ENCODE measurements at regions not wholly inside any gene's neighbourhood (a gene's known extent, or its start where the extent isn't known, plus 50 kb on each side); places are given as distances from the start of the nearest gene placed in this dataset.

GRCh38 chr1:194151056-194151455 lies 964.6 kb upstream of the B3GALT2 start:
- TF ChIP-seq POLR2A (IDR thresholded peaks at IDR 0.05; ENCODE audit: low read depth, low read length) (no peak), TAF1 (IDR thresholded peaks at IDR 0.05; ENCODE audit: low read depth, low read length) (no peak)
